Heart right ventricle (tissue), 16 donors: ENCODE measurements at regions not wholly inside any gene's neighbourhood (a gene's known extent, or its start where the extent isn't known, plus 50 kb on each side); places are given as distances from the start of the nearest gene placed in this dataset.
"Not testable (repeated sequence)": the region's sequence is repeated elsewhere in the genome, so short reads cannot be mapped to it uniquely, and the experiment has no call there.

Experiments
- ATAC-seq, 8 donors: fragments of 200-7000 bp; cut with Tn5 transposase; one replicate each; pipeline ENCODE4 v1.9.1; 2020; ENCODE audit warnings: mild to moderate bottlenecking in 8 of 8, moderate library complexity in 8 of 8, moderate number of reproducible peaks in 1 of 8
- DNase-seq, 2 donors: peaks; one replicate each; pipeline ENCODE4 v3.0.0-alpha.2; 2020
- H3K27ac ChIP-seq, 10 donors: fragments of 200-600 bp; sonication (generic) in 2 of 10; one replicate each; pipeline versions ENCODE4 v1.5.0 to v1.8.0; 2020 to 2022; ENCODE audit warnings: mild to moderate bottlenecking in 3 of 10
- H3K27me3 ChIP-seq, 7 donors: fragments of 200-600 bp; one replicate each; pipeline ENCODE4 v1.8.0; 2021 to 2022; ENCODE audit warnings: mild to moderate bottlenecking in 2 of 7
- H3K36me3 ChIP-seq, 9 donors: fragments of 200-600 bp; sonication (generic) in 1 of 9; one replicate each; pipeline versions ENCODE4 v1.5.0 to v1.8.0; 2020 to 2022; ENCODE audit warnings: mild to moderate bottlenecking in 2 of 9
- H3K4me1 ChIP-seq, 9 donors: fragments of 200-600 bp; sonication (generic) in 1 of 9; one replicate each; pipeline versions ENCODE4 v1.5.0 to v1.8.0; 2020 to 2022; ENCODE audit warnings: mild to moderate bottlenecking in 4 of 9
- H3K4me3 ChIP-seq, 10 donors: fragments of 200-600 bp; sonication (generic) in 2 of 10; one replicate each; pipeline versions ENCODE4 v1.5.0 to v1.8.0; 2020 to 2022; ENCODE audit warnings: mild to moderate bottlenecking in 7 of 10, moderate library complexity in 2 of 10
- H3K9me3 ChIP-seq, 11 donors: fragments of 200-600 bp in 10 of 11; sonication (generic) in 2 of 11; one replicate each; pipeline versions ENCODE4 v1.5.0 to v1.8.0; 2013 to 2022; ENCODE audit warnings: mild to moderate bottlenecking in 2 of 11, control low read depth in 1 of 11, moderate library complexity in 1 of 11
- CTCF ChIP-seq, 9 donors: fragments of 200-600 bp; sonication (generic) in 2 of 9; IDR thresholded peaks; one replicate each; pipeline versions ENCODE4 v1.5.0 to v1.8.0; 2021 to 2022; ENCODE audit warnings: antibody characterized with exemption in 9 of 9, mild to moderate bottlenecking in 5 of 9, moderate library complexity in 1 of 9
- WGBS, 2 donors: extraction: QIAGEN DNeasy Blood & Tissue Kit; methylation state at CpG; one replicate each; pipeline ENCODE4 v1.1.7; 2013; ENCODE audit warnings: inconsistent platforms in 1 of 2; 5-methylcytosine and 5-hydroxymethylcytosine counted together
- intact Hi-C, 10 donors: fragments of 100-400 bp; cut with DNase I; formaldehyde crosslinking; loops; one replicate each; pipeline versions ENCODE4 v1.11.1 to v1.14.2; 2022
- donor health status: Arrhythmogenic right ventricular cardiomyopathy.
- donor health status: ischemic (EF 13 %, LVEDD 7.1; RV severe dilation, severe dysfunction).
- donor health status: healthy with polysubstance abuse.
- donor health status: DM: no; HTN: yes; CAD: no.
- donor health status: DM: no; HTN: no; CAD: no.
- donor health status: ischemic (EF 25% LVEDD 6.9; RV normal size, moderate dysfunction).
- donor health status: ischemic (EF 25% LVEDD 5.7; RV mildly dilated, moderate dysfunction).
- donor health status: healthy.
- donor health status: DM: yes; HTN: yes; CAD: no.
- donor health status: Ischemic cardiomyopathy.
- donor health status: ischemic (EF 35%, LVEDD 5.7; RV mildly dilated, moderate dysfunction).
- donor health status: nonischemic (EF 11% LVEDD 7.7; RV severe dilation, severe dysfunction).
- donor health status: DM: yes; HTN: yes; CAD: no.
- donor health status: PGD.
- donor health status: ischemic (EF 29% LVEDD 5.4; RV normal size, mild dysfunction).
- donor health status: nonischemic (EF 23%, LVEDD 6.1; RV moderate dilation, normal function).

GRCh38 chrX:143340190-143340589 lies 177.1 kb downstream of the SPANXN3 start:
- intact Hi-C loops, result no loop called here
- Histone ChIP-seq H3K36me3 (no peaks in the 10 kb centered on the region), H3K27ac (no peak overlapping the region), H3K9me3 (peaks cover 0 to 5% (median 0%) of the 10 kb centered on the region in 11 donors), H3K4me3 (no peak overlapping the region), H3K4me1 (no peaks in the 10 kb centered on the region), H3K27me3 (no peaks in the 10 kb centered on the region)
- no peak for ATAC-seq
- no peak for DNase-seq
- 92 to 95% methylated on average over 1 of the region's 1 CpG for WGBS, 2 donors
- peak in 1 of 9 donors; percentile 11 for TF ChIP-seq CTCF (IDR thresholded peaks at IDR 0.05)

DNA sequence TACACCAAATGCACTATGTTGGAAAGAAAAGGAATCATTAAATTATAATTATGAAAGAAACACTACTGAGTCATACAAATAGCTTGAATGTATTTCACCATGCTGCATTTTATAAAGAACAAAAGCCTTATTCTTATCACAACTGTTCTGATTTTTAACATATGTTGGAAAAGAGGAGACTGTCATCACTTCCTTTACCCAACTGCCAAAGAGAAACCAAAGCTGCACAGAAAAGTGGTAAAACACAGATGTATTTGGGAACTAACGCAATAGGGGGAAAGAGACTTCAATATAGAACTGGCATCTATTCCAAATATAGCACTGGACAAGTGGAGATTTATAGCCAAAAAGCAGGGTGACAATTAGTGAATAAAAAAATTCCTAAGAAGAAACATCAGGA lies 181.0 kb downstream of the SPANXN3 start:
- H3K27ac ChIP-seq, result no peak overlapping the region
- ATAC-seq (no peak), DNase-seq (no peak)
- no peaks in the 10 kb centered on the region for H3K36me3 ChIP-seq
- no peak overlapping the region for H3K4me3 ChIP-seq
- H3K4me1 ChIP-seq, result no peaks in the 10 kb centered on the region
- no peak for TF ChIP-seq CTCF (IDR thresholded peaks at IDR 0.05)
- peaks cover 0 to 5% (median 0%) of the 10 kb centered on the region in 11 donors for H3K9me3 ChIP-seq
- H3K27me3 ChIP-seq, result no peaks in the 10 kb centered on the region
- WGBS, 2 donors, result 50 to 54% methylated on average over 1 of the region's 1 CpG
- intact Hi-C loops, result no loop called here

DNA sequence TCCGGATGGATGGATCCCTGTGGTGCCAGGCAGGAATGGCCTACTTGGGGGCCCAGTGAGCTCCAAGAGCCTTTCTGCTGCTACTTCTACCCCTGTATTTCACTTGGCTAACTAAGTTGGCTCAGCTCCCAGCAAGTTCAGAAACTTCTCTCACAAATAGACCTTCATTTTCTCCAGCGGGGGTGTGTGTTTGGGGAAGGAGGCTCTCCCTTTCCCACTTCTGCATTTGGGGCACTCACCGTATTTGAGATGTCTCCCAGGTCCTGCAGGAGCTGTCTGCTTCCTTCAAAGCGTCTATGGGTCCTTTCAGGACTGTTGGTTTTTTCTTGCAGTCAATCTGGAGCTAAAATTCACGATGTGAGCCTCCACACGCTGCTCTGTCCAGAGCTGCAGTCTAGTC lies 197.7 kb downstream of the SPANXN3 start:
- no peak for ATAC-seq
- H3K4me3 ChIP-seq, result no peak overlapping the region
- peaks cover 0 to 5% (median 0%) of the 10 kb centered on the region in 11 donors for H3K9me3 ChIP-seq
- no peaks in the 10 kb centered on the region for H3K27me3 ChIP-seq
- DNase-seq, result no peak
- no peak for TF ChIP-seq CTCF (IDR thresholded peaks at IDR 0.05)
- H3K27ac ChIP-seq, result no peak overlapping the region
- H3K36me3 ChIP-seq, result no peaks in the 10 kb centered on the region
- no peaks in the 10 kb centered on the region for H3K4me1 ChIP-seq
- intact Hi-C loops, result no loop called here
- WGBS, 2 donors, result 58 to 66% methylated on average over 6 of the region's 6 CpGs

GRCh38 chrX:143318857-143319256 lies 198.4 kb downstream of the SPANXN3 start:
- H3K27me3 ChIP-seq, H3K4me1 ChIP-seq, H3K36me3 ChIP-seq, intact Hi-C loops, H3K9me3 ChIP-seq, H3K27ac ChIP-seq, ATAC-seq, DNase-seq, H3K4me3 ChIP-seq: not testable (repeated sequence)
- WGBS, 2 donors, result 78 to 96% methylated on average over 2 of the region's 2 CpGs

- Histone ChIP-seq H3K36me3 (no peaks in the 10 kb centered on the region), H3K27me3 (no peaks in the 10 kb centered on the region), H3K4me3 (no peak overlapping the region), H3K4me1 (no peaks in the 10 kb centered on the region), H3K9me3 (no peaks in the 10 kb centered on the region), H3K27ac (no peak overlapping the region)
- ATAC-seq (no peak), DNase-seq (no peak)
- 77 to 84% methylated on average over 9 of the region's 9 CpGs for WGBS, 2 donors
- intact Hi-C loops, result no loop called here
- TF ChIP-seq CTCF (IDR thresholded peaks at IDR 0.05), result no peak
These were observed 210.0 kb downstream of the SPANXN3 start for GRCh38 chrX:143306991-143307937.
